K562 (cell line): ENCODE measurements at regions not wholly inside any gene's neighbourhood (a gene's known extent, or its start where the extent isn't known, plus 50 kb on each side); places are given as distances from the start of the nearest gene placed in this dataset.

Experiments used
- ATAC-seq: fragments of 200-7000 bp; cut with Tn5 transposase; 3 replicates; pipeline ENCODE4 v1.9.1; 2020; ENCODE audit warnings: moderate library complexity
- BruUV-seq: library from RNA; stranded (reverse); fragments of 400-500 nt; replicated peaks from 2 replicates; lab custom pipeline; 2021; lab: Mats Ljungman, UMichigan
- CTCF ChIA-PET: fragments of 300-600 bp; formaldehyde crosslinking; extraction: SDS; loops from one replicate; lab custom pipeline; 2021; ENCODE audit warnings: low intra/inter-chr PET ratio; lab: Yijun Ruan, JAX
- POLR2A ChIA-PET: fragments of 300-600, 350-650 bp; sonication (Branson Sonifier 250); formaldehyde crosslinking; extraction: SDS; loops from one replicate; lab custom pipeline; 2021; ENCODE audit warnings: antibody characterized with exemption, inconsistent platforms; lab: Yijun Ruan, JAX
- DNase-seq, 4 experiments: peaks; one replicate each; pipeline versions ENCODE4 v3.0.0 to v3.0.0-alpha.2; 2011 to 2018; ENCODE audit warnings: low spot score in 3 of 4, mixed read lengths in 3 of 4; ENCODE audit errors: extremely low read depth in 1 of 4
- FAIRE-seq: peaks from 2 replicates; lab custom pipeline; 2011; peaks lifted over from hg19 to GRCh38; lab: Jason Lieb, UNC
- H2AFZ ChIP-seq: 2 replicates; pipeline ENCODE4 v1.6.0; 2011; ENCODE audit warnings: low read depth, low read length, control low read depth, inconsistent platforms
- H3K27ac ChIP-seq: fragments of 200-600 bp; 3 replicates; pipeline ENCODE4 v1.8.0; 2011; ENCODE audit warnings: low read depth, mild to moderate bottlenecking, control low read depth, inconsistent platforms, low read length, moderate library complexity, mixed read lengths; ENCODE audit errors: extremely low read depth
- H3K27me3 ChIP-seq, 2 experiments: fragments of 300-600 bp in 1 of 2; 2 replicates in 1 of 2; 3 replicates in 1 of 2; pipeline versions ENCODE4 v1.6.0 to v1.8.0; 2011; ENCODE audit warnings: inconsistent platforms in 2 of 2, low read length in 2 of 2, mild to moderate bottlenecking in 1 of 2, mixed read lengths in 1 of 2, moderate library complexity in 1 of 2; ENCODE audit not compliant: control insufficient read depth in 2 of 2, insufficient read depth in 2 of 2
- H3K36me3 ChIP-seq: fragments of 300-600 bp; 3 replicates; pipeline ENCODE4 v1.8.0; 2011; ENCODE audit warnings: mild to moderate bottlenecking, low read length, inconsistent platforms; ENCODE audit not compliant: control insufficient read depth, insufficient read depth
- H3K4me1 ChIP-seq, 2 experiments: fragments of 200-600 bp in 1 of 2; replicated peaks in 1 of 2; 2 replicates in 1 of 2; 3 replicates in 1 of 2; pipeline versions ENCODE4 v1.5.1 to v1.8.0; 2011; ENCODE audit warnings: inconsistent platforms in 2 of 2, low read length in 2 of 2, mild to moderate bottlenecking in 1 of 2, mixed read lengths in 1 of 2, moderate library complexity in 1 of 2; ENCODE audit not compliant: control insufficient read depth in 2 of 2, insufficient read depth in 2 of 2
- H3K4me2 ChIP-seq: 2 replicates; pipeline ENCODE4 v1.6.1; 2011; ENCODE audit warnings: low read length, control low read depth, inconsistent platforms, mixed read lengths; ENCODE audit not compliant: insufficient read depth
- H3K4me3 ChIP-seq: fragments of 200-600 bp; sonication (generic), shearing (Covaris generic); 2 replicates; pipeline ENCODE4 v1.5.1; 2016; ENCODE audit warnings: control low read depth, inconsistent platforms
- H3K79me2 ChIP-seq: fragments of 200-600 bp; 3 replicates; pipeline ENCODE4 v1.8.0; 2011; ENCODE audit warnings: low read length, inconsistent platforms; ENCODE audit not compliant: control insufficient read depth, insufficient read depth
- H3K9ac ChIP-seq, 2 experiments: 2 replicates each; pipeline versions ENCODE4 v1.6.0 to v1.6.1; 2011; ENCODE audit warnings: low read depth in 2 of 2, low read length in 2 of 2, control low read depth in 1 of 2, inconsistent platforms in 1 of 2, mild to moderate bottlenecking in 1 of 2, mixed read lengths in 1 of 2; ENCODE audit not compliant: insufficient read depth in 1 of 2
- H3K9me1 ChIP-seq: one replicate; pipeline ENCODE4 v1.6.0; 2011; ENCODE audit warnings: inconsistent platforms, mild to moderate bottlenecking, low read length, moderate library complexity; ENCODE audit not compliant: control insufficient read depth, insufficient read depth
- H3K9me3 ChIP-seq: replicated peaks from 2 replicates; pipeline ENCODE4 v1.5.1; 2011; ENCODE audit warnings: low read depth, low read length, inconsistent platforms; ENCODE audit not compliant: control insufficient read depth, insufficient read depth
- H4K20me1 ChIP-seq: replicated peaks from 2 replicates; pipeline ENCODE4 v1.6.1; 2011; ENCODE audit warnings: low read length, inconsistent platforms, mixed read lengths; ENCODE audit not compliant: control insufficient read depth, insufficient read depth
- EGR1 ChIP-seq: fragments of 450-650 bp; conservative IDR thresholded peaks from 2 replicates; pipeline ENCODE4 v1.6.1; 2017; ENCODE audit warnings: mild to moderate bottlenecking
- GATAD2A ChIP-seq: fragments of 450-650 bp; IDR thresholded peaks from 2 replicates; pipeline ENCODE4 v1.6.1; 2017
- HNRNPL ChIP-seq: fragments of 200-400 bp; formaldehyde crosslinking; IDR thresholded peaks from 2 replicates; pipeline ENCODE4 v1.6.1; 2017; ENCODE audit warnings: low read depth, mild to moderate bottlenecking, low read length
- MEIS2 ChIP-seq: fragments of 450-650 bp; IDR thresholded peaks from 2 replicates; pipeline ENCODE4 v1.6.1; 2014; ENCODE audit warnings: mild to moderate bottlenecking; ENCODE audit not compliant: partially characterized antibody
- OTX1 ChIP-seq: fragments of 450-650 bp; formaldehyde crosslinking; IDR thresholded peaks from 2 replicates; pipeline ENCODE4 v1.4.0; 2022; ENCODE audit warnings: mild to moderate bottlenecking
- PBX2 ChIP-seq, 2 experiments: IDR thresholded peaks in 1 of 2; conservative IDR thresholded peaks in 1 of 2; 2 replicates each; pipeline ENCODE4 v1.6.1; 2016; ENCODE audit warnings: low read depth in 2 of 2, mild to moderate bottlenecking in 1 of 2, missing compliant biosample characterization in 1 of 2, missing genetic modification characterization in 1 of 2, moderate library complexity in 1 of 2
- SMC3 ChIP-seq: conservative IDR thresholded peaks from 2 replicates; pipeline ENCODE4 v1.6.1; 2011; ENCODE audit warnings: low read depth, low read length, improper control_type of control experiment; ENCODE audit not compliant: insufficient read depth
- SREBF1 ChIP-seq: fragments of 150-350 bp; IDR thresholded peaks from 2 replicates; pipeline ENCODE4 v1.6.1; 2014; ENCODE audit warnings: antibody characterized with exemption, low read depth, low read length, borderline replicate concordance
- ZFP91 ChIP-seq: sonication (generic); formaldehyde crosslinking; IDR thresholded peaks from 2 replicates; pipeline ENCODE4 v1.8.0; 2022; ENCODE audit warnings: mild to moderate bottlenecking, missing genetic modification reagents
- WGBS: fragments of 100-300 bp; shearing (Covaris generic); methylation state at CpG from one replicate; pipeline ENCODE4 v1.1.6; 2016; ENCODE audit warnings: low coverage, mixed read lengths; ENCODE audit not compliant: insufficient coverage; ENCODE audit errors: missing lambda C conversion rate; 5-methylcytosine and 5-hydroxymethylcytosine counted together
- in situ Hi-C: fragments of 300-500 bp; cut with MboI; formaldehyde crosslinking; loops from 4 replicates; pipeline ENCODE4 v1.15.0; 2018; ENCODE audit warnings: inconsistent platforms, mixed read lengths
- intact Hi-C: fragments of 100-400 bp; cut with micrococcal nuclease; formaldehyde crosslinking; loops from 2 replicates; pipeline ENCODE4 v1.14.2; 2022
- TF ChIP-seq, protein P1 (sequence below): fragments of 450-650 bp; IDR thresholded peaks from 2 replicates; pipeline ENCODE4 v1.6.1; 2018; ENCODE audit not compliant: partially characterized antibody
- TF ChIP-seq, protein P2 (sequence below): fragments of 250-450 bp; sonication (Bioruptor Pico); IDR thresholded peaks from 2 replicates; pipeline ENCODE4 v1.8.0; 2022; ENCODE audit warnings: moderate library complexity, mild to moderate bottlenecking, inconsistent platforms

GRCh38 chr22:27642104-27642800 is 159.3 kb downstream of the MN1 start:
- ATAC-seq (no peak), DNase-seq (peak in 3 of 4 experiments; percentile 11 to 25 (median 17)), FAIRE-seq (no peak)
- Histone ChIP-seq H3K4me3 (no peak overlapping the region), H3K79me2 (no peaks in the 10 kb centered on the region), H3K36me3 (no peaks in the 10 kb centered on the region), H3K9me3 (no peaks in the 10 kb centered on the region), H3K4me1 (peaks cover 0 to 8% of the 10 kb centered on the region in 2 experiments; a peak in 2 of 5 replicates), H4K20me1 (no peaks in the 10 kb centered on the region), H3K9ac (no peak overlapping the region; a peak in 1 of 4 replicates), H3K27ac (no peak overlapping the region), H3K9me1 (no peaks in the 10 kb centered on the region), H3K27me3 (peaks cover 2 to 26% of the 10 kb centered on the region in 2 experiments; a peak in 4 of 5 replicates), H2AFZ (no peak overlapping the region), H3K4me2 (no peak overlapping the region)
- ChIA-PET CTCF (no interaction called here), POLR2A (no interaction called here)
- no TSS peak for BruUV-seq
- in situ Hi-C loops (no loop called here), intact Hi-C loops (no loop called here)
- 11% methylated on average over 11 of the region's 28 CpGs for WGBS
- TF ChIP-seq, protein P1, sequence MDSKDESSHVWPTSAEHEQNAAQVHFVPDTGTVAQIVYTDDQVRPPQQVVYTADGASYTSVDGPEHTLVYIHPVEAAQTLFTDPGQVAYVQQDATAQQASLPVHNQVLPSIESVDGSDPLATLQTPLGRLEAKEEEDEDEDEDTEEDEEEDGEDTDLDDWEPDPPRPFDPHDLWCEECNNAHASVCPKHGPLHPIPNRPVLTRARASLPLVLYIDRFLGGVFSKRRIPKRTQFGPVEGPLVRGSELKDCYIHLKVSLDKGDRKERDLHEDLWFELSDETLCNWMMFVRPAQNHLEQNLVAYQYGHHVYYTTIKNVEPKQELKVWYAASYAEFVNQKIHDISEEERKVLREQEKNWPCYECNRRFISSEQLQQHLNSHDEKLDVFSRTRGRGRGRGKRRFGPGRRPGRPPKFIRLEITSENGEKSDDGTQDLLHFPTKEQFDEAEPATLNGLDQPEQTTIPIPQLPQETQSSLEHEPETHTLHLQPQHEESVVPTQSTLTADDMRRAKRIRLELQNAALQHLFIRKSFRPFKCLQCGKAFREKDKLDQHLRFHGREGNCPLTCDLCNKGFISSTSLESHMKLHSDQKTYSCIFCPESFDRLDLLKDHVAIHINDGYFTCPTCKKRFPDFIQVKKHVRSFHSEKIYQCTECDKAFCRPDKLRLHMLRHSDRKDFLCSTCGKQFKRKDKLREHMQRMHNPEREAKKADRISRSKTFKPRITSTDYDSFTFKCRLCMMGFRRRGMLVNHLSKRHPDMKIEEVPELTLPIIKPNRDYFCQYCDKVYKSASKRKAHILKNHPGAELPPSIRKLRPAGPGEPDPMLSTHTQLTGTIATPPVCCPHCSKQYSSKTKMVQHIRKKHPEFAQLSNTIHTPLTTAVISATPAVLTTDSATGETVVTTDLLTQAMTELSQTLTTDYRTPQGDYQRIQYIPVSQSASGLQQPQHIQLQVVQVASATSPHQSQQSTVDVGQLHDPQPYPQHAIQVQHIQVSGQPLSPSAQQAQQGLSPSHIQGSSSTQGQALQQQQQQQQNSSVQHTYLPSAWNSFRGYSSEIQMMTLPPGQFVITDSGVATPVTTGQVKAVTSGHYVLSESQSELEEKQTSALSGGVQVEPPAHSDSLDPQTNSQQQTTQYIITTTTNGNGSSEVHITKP, result no peak
- TF ChIP-seq SREBF1 (no peak), ZFP91 (CRISPR knock-in tag) (no peak), PBX2 (CRISPR knock-in tag; IDR thresholded peaks at IDR 0.05; ENCODE audit: low read depth) (no peak), PBX2 (tag; conservative IDR thresholded peaks at IDR 0.05; ENCODE audit: low read depth) (peak; percentile 74), SMC3 (no peak), GATAD2A (no peak), MEIS2 (peak; percentile 72), EGR1 (peak; percentile 75), OTX1 (CRISPR knock-in tag) (no peak), HNRNPL (no peak)
- TF ChIP-seq, protein P2, sequence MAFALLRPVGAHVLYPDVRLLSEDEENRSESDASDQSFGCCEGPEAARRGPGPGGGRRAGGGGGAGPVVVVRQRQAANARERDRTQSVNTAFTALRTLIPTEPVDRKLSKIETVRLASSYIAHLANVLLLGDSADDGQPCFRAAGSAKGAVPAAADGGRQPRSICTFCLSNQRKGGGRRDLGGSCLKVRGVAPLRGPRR (CRISPR knock-in tag), result no peak
